GM12878 (cell line): ENCODE measurements at regions not wholly inside any gene's neighbourhood (a gene's known extent, or its start where the extent isn't known, plus 50 kb on each side); places are given as distances from the start of the nearest gene placed in this dataset.

Experiments used
- ATAC-seq: fragments of 200-7000 bp; cut with Tn5 transposase; 3 replicates; pipeline ENCODE4 v1.9.1; 2020; ENCODE audit warnings: mild to moderate bottlenecking, moderate library complexity
- BruUV-seq: library from RNA; stranded (reverse); fragments of 400-500 nt; replicated peaks from 2 replicates; lab custom pipeline; 2021; lab: Mats Ljungman, UMichigan
- CTCF ChIA-PET: fragments of 300-600 bp; sonication (Branson Sonifier 250); formaldehyde crosslinking; extraction: SDS; loops from one replicate; lab custom pipeline; 2021; ENCODE audit warnings: inconsistent platforms; lab: Yijun Ruan, JAX
- POLR2A ChIA-PET: fragments of 350-600 bp; formaldehyde crosslinking; extraction: SDS; loops from one replicate; lab custom pipeline; 2021; ENCODE audit warnings: inconsistent platforms; lab: Charles Lee
- RAD21 ChIA-PET: fragments of 300-600 bp; sonication (Branson Sonifier 250); formaldehyde crosslinking; loops from one replicate; lab custom pipeline; 2023; ENCODE audit warnings: antibody characterized with exemption; ENCODE audit not compliant: unreplicated experiment; lab: Charles Lee
- SMC1A ChIA-PET: fragments of 300-600 bp; sonication (Branson Sonifier 250); formaldehyde crosslinking; loops from one replicate; lab custom pipeline; 2023; ENCODE audit not compliant: unreplicated experiment, uncharacterized antibody; lab: Charles Lee
- DNase-seq: peaks from one replicate; pipeline ENCODE4 v3.0.0-alpha.2; 2011; ENCODE audit warnings: low read depth, low spot score
- FAIRE-seq: peaks from 3 replicates; lab custom pipeline; 2011; peaks lifted over from hg19 to GRCh38; lab: Jason Lieb, UNC
- H2AFZ ChIP-seq: 2 replicates; pipeline ENCODE4 v1.6.0; 2011; ENCODE audit warnings: low read depth, low read length, control low read depth; ENCODE audit not compliant: control insufficient read depth
- H3K27ac ChIP-seq: 2 replicates; pipeline ENCODE4 v1.5.1; 2011; ENCODE audit warnings: control low read depth; ENCODE audit not compliant: control insufficient read depth, insufficient read depth
- H3K27me3 ChIP-seq, 2 experiments: replicated peaks in 1 of 2; 2 replicates each; pipeline versions ENCODE4 v1.6.0 to v1.6.1; 2011; ENCODE audit warnings: low read length in 1 of 2; ENCODE audit not compliant: control insufficient read depth in 2 of 2, insufficient read depth in 2 of 2
- H3K36me3 ChIP-seq, 2 experiments: 2 replicates each; pipeline ENCODE4 v1.5.1; 2011; ENCODE audit warnings: low read length in 1 of 2; ENCODE audit not compliant: control insufficient read depth in 2 of 2, insufficient read depth in 2 of 2
- H3K4me1 ChIP-seq: 2 replicates; pipeline ENCODE4 v1.6.1; 2011; ENCODE audit warnings: mild to moderate bottlenecking, low read length, moderate library complexity, mixed read lengths; ENCODE audit not compliant: control insufficient read depth, insufficient read depth
- H3K4me2 ChIP-seq: 2 replicates; pipeline ENCODE4 v1.6.0; 2011; ENCODE audit warnings: control low read depth; ENCODE audit not compliant: control insufficient read depth, insufficient read depth
- H3K4me3 ChIP-seq: fragments of 200-600 bp; sonication (generic); 2 replicates; pipeline ENCODE4 v1.5.1; 2016
- H3K79me2 ChIP-seq: 2 replicates; pipeline ENCODE4 v1.6.0; 2011; ENCODE audit warnings: low read length; ENCODE audit not compliant: control insufficient read depth, insufficient read depth
- H3K9ac ChIP-seq: 2 replicates; pipeline ENCODE4 v1.8.0; 2011; ENCODE audit warnings: low read length, control low read depth, mixed read lengths; ENCODE audit not compliant: control insufficient read depth, insufficient read depth
- H3K9me3 ChIP-seq: replicated peaks from 3 replicates; pipeline ENCODE4 v1.5.1; 2011; ENCODE audit warnings: mild to moderate bottlenecking, low read length; ENCODE audit not compliant: control insufficient read depth, insufficient read depth
- H4K20me1 ChIP-seq: 2 replicates; pipeline ENCODE4 v1.6.0; 2011; ENCODE audit not compliant: control insufficient read depth, insufficient read depth
- ATF3 ChIP-seq: IDR thresholded peaks from 2 replicates; pipeline ENCODE4 v1.6.1; 2011; ENCODE audit warnings: low read depth, mild to moderate bottlenecking, low read length, moderate library complexity, borderline replicate concordance; ENCODE audit errors: extremely low read depth
- ATF7 ChIP-seq: fragments of 450-650 bp; IDR thresholded peaks from 2 replicates; pipeline ENCODE4 v1.6.1; 2016; ENCODE audit warnings: low read depth, mild to moderate bottlenecking
- BACH1 ChIP-seq: fragments of 450-650 bp; IDR thresholded peaks from 2 replicates; pipeline ENCODE4 v1.6.1; 2017; ENCODE audit warnings: mild to moderate bottlenecking, borderline replicate concordance
- BCL11A ChIP-seq: IDR thresholded peaks from 2 replicates; pipeline ENCODE4 v1.6.1; 2011; ENCODE audit warnings: low read depth, low read length
- CHD2 ChIP-seq: IDR thresholded peaks from 2 replicates; pipeline ENCODE4 v1.6.1; 2011; ENCODE audit warnings: low read depth, low read length, improper control_type of control experiment, borderline replicate concordance
- ETV6 ChIP-seq, 2 experiments: fragments of 450-650 bp in 1 of 2; IDR thresholded peaks in 1 of 2; conservative IDR thresholded peaks in 1 of 2; 2 replicates each; pipeline ENCODE4 v1.6.1; 2014; ENCODE audit warnings: antibody characterized with exemption in 1 of 2, borderline replicate concordance in 1 of 2, low read depth in 1 of 2, mild to moderate bottlenecking in 1 of 2, moderate library complexity in 1 of 2
- HCFC1 ChIP-seq: fragments of 150-350 bp; IDR thresholded peaks from 2 replicates; pipeline ENCODE4 v1.6.1; 2014; ENCODE audit warnings: low read length
- HDAC6 ChIP-seq: fragments of 200-600 bp; sonication (generic); IDR thresholded peaks from one replicate; pipeline ENCODE4 v1.8.0; 2017; ENCODE audit warnings: antibody characterized with exemption; ENCODE audit not compliant: unreplicated experiment
- JUND ChIP-seq: IDR thresholded peaks from 2 replicates; pipeline ENCODE4 v1.6.1; 2012; ENCODE audit warnings: low read depth, mild to moderate bottlenecking, low read length, improper control_type of control experiment, moderate library complexity
- MAX ChIP-seq: IDR thresholded peaks from 2 replicates; pipeline ENCODE4 v1.6.1; 2012; ENCODE audit warnings: low read depth, low read length, improper control_type of control experiment
- POLR2AphosphoS5 ChIP-seq: IDR thresholded peaks from 2 replicates; pipeline ENCODE4 v1.6.1; 2011; ENCODE audit warnings: mild to moderate bottlenecking, low read length, inconsistent platforms
- SIX5 ChIP-seq: IDR thresholded peaks from 2 replicates; pipeline ENCODE4 v1.6.1; 2011; ENCODE audit warnings: mild to moderate bottlenecking, low read depth, low read length, moderate library complexity; ENCODE audit not compliant: severe bottlenecking
- ZBED1 ChIP-seq: IDR thresholded peaks from 2 replicates; pipeline ENCODE4 v1.6.1; 2016; ENCODE audit warnings: borderline replicate concordance
- ZNF384 ChIP-seq: IDR thresholded peaks from 2 replicates; pipeline ENCODE4 v1.6.1; 2012; ENCODE audit warnings: low read depth, mild to moderate bottlenecking, low read length, improper control_type of control experiment, borderline replicate concordance
- ZNF622 ChIP-seq: fragments of 450-650 bp; IDR thresholded peaks from 2 replicates; pipeline ENCODE4 v1.6.1; 2017; ENCODE audit warnings: mild to moderate bottlenecking, inconsistent platforms
- WGBS: methylation state at CpG from one replicate; pipeline ENCODE4 v1.1.6; 2016; ENCODE audit warnings: low lambda C conversion rate; ENCODE audit not compliant: insufficient replicate concordance, insufficient coverage; ENCODE audit errors: missing lambda C conversion rate; 5-methylcytosine and 5-hydroxymethylcytosine counted together
- in situ Hi-C: fragments of 300-500 bp; cut with MboI; formaldehyde crosslinking; loops from 9 replicates; pipeline ENCODE4 v1.14.3; 2018; ENCODE audit warnings: mixed read lengths
- intact Hi-C: fragments of 100-400 bp; cut with micrococcal nuclease; formaldehyde crosslinking; loops from one replicate; pipeline ENCODE4 v1.14.2; 2022; ENCODE audit not compliant: unreplicated experiment
- TF ChIP-seq, protein P1 (sequence below): IDR thresholded peaks from 2 replicates; pipeline ENCODE4 v1.6.1; 2012; ENCODE audit warnings: low read depth, low read length, improper control_type of control experiment
- TF ChIP-seq, protein P2 (sequence below): fragments of 450-650 bp; IDR thresholded peaks from 2 replicates; pipeline ENCODE4 v1.6.1; 2018; ENCODE audit warnings: borderline replicate concordance, mild to moderate bottlenecking; ENCODE audit not compliant: partially characterized antibody

DNA sequence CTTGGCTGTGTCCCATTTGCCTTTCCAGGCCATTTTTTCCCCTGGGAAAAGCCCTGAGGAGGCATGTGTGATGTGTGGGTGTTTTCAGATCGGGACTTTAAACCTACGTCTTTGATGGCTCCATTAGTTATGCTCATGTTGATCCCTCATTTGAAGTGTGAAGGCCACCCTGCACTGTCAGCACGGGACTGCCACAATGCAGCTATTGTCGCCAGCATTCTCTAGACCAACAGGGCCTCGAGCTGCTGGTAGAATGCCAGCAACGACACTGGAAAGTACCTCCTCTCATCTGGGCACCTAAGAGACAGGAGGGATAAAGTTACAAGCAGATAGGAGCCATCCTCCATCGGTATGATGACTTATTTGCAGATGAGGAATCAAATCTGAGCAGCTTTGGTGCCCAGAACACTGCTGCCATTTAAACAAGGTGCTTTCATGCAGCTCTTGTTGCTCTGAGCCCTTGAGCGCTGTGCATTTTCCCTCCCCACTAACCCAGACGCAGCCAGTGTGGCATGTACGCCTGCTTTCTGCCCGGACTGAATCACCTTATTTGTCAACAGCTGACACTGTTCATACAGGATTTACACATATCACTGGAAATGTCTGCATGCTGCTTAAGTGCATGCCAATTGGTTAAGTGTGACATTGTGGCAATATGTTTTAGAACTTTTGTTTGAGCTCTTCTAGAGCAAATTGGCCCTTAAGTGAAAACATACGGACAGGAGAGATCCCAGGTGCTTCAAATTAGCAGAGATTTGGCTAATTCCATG lies 175.0 kb upstream of the PITRM1 start:
- intact Hi-C loops, result no loop called here
- ChIA-PET CTCF (no interaction called here), RAD21 (no interaction called here), POLR2A (no interaction called here), SMC1A (no interaction called here)
- Histone ChIP-seq H4K20me1 (no peaks in the 10 kb centered on the region), H3K4me3 (no peak overlapping the region), H3K9ac (no peak overlapping the region), H3K4me2 (no peak overlapping the region), H3K79me2 (no peaks in the 10 kb centered on the region), H3K4me1 (no peaks in the 10 kb centered on the region), H3K36me3 (no peaks in the 10 kb centered on the region), H2AFZ (no peak overlapping the region), H3K27ac (no peak overlapping the region), H3K27me3 (peaks cover 0 to 1% of the 10 kb centered on the region in 2 experiments; a peak in 2 of 4 replicates), H3K9me3 (no peaks in the 10 kb centered on the region)
- no peak for ATAC-seq
- TF ChIP-seq ATF7 (no peak), POLR2AphosphoS5 (no peak), CHD2 (no peak), BCL11A (no peak), MAX (no peak), ATF3 (no peak), HDAC6 (no peak), ZBED1 (no peak), JUND (no peak), BACH1 (no peak), ZNF384 (no peak), SIX5 (no peak), HCFC1 (no peak), ZNF622 (no peak), ETV6 (conservative IDR thresholded peaks at IDR 0.05 in 1 of 2, IDR thresholded peaks at IDR 0.05 in 1 of 2; ENCODE audit: borderline replicate concordance in 1 of 2, low read depth in 1 of 2) (no peak)
- TF ChIP-seq, protein P1, sequence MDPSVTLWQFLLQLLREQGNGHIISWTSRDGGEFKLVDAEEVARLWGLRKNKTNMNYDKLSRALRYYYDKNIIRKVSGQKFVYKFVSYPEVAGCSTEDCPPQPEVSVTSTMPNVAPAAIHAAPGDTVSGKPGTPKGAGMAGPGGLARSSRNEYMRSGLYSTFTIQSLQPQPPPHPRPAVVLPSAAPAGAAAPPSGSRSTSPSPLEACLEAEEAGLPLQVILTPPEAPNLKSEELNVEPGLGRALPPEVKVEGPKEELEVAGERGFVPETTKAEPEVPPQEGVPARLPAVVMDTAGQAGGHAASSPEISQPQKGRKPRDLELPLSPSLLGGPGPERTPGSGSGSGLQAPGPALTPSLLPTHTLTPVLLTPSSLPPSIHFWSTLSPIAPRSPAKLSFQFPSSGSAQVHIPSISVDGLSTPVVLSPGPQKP, result no peak
- TF ChIP-seq, protein P2, sequence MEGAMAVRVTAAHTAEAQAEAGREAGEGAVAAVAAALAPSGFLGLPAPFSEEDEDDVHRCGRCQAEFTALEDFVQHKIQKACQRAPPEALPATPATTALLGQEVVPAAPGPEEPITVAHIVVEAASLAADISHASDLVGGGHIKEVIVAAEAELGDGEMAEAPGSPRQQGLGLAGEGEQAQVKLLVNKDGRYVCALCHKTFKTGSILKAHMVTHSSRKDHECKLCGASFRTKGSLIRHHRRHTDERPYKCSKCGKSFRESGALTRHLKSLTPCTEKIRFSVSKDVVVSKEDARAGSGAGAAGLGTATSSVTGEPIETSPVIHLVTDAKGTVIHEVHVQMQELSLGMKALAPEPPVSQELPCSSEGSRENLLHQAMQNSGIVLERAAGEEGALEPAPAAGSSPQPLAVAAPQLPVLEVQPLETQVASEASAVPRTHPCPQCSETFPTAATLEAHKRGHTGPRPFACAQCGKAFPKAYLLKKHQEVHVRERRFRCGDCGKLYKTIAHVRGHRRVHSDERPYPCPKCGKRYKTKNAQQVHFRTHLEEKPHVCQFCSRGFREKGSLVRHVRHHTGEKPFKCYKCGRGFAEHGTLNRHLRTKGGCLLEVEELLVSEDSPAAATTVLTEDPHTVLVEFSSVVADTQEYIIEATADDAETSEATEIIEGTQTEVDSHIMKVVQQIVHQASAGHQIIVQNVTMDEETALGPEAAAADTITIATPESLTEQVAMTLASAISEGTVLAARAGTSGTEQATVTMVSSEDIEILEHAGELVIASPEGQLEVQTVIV, result no peak
- FAIRE-seq, result no peak
- no TSS peak for BruUV-seq
- no peak for DNase-seq
- in situ Hi-C loops, result no loop called here
- 23% methylated on average over 12 of the region's 12 CpGs for WGBS
